HG02623 (cell line): ENCODE measurements at regions not wholly inside any gene's neighbourhood (a gene's known extent, or its start where the extent isn't known, plus 50 kb on each side); places are given as distances from the start of the nearest gene placed in this dataset.

ENCODE experiments used
- ATAC-seq: cut with Tn5 transposase; IDR thresholded peaks from one replicate; pipeline ENCODE4 v1.9.1; 2021; ENCODE audit warnings: moderate library complexity; ENCODE audit not compliant: unreplicated experiment

DNA sequence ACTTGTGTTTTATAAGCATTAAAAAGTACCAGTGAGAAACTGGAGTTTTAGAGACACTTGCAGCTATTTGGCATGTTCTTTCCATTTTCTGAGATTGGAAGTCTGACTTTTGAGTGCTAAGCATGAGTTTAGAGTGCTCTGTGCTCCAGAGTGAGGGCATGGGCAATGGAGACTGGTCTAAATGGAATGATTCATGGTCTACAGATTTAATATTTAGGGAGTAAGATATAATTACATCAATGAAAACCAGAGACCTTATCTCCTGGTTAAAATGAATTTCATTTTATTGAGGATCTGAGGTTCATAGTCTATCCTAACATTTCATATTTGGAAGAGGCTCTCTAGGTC is 135.9 kb upstream of the RPS23 start:
- no peak for ATAC-seq

- ATAC-seq: no peak
Measured at GRCh38 chr5:82413302-82414040, 135.3 kb upstream of the RPS23 start.

DNA sequence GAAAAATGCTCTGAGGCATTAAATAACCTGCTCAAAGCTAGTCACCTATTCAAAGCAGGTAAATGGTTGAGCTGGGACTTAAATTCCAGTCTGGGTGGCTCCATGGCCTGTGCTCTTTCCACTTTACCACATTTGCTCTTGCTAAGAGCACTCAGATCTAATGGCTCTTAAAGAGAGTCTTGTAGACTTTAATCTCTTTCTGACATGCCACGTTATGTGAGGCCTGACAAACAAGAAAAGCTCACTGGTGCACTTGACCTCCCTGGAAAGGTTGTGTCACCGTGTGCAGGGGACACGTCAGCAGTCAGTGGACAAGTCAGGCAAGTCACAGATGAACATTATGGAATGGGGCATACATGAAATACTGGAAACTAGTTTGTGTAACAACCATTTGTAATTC is 129.9 kb upstream of the RPS23 start:
- no peak for ATAC-seq

- no peak for ATAC-seq
Measured at GRCh38 chr5:82406205-82406773, 128.1 kb upstream of the RPS23 start.

DNA sequence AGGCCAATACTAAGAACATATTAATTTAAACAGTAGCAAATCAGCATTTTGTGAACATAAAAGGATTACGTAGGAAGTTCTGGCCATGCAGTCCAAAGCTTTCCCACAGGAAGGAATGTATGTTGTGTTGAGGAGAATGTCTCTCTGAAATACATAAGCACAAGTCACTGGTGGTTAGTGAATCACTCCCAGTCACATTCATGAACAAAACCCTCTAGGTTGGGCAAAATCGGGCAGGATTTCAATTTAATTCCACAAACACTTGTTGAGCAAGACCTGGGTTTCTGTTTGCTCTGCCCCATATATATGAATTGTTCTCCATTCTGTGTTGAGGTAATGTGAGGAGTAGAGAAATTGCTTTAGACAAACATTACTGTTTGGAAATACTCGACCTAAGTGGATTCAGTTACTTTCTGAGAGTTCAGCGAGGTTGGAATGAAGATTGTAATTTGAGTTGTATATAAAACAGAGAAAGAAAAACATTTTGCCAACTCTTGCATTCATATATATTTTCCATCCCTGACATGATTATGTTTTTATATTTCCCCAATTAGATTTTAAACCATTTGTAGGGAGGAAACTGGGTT is 127.6 kb upstream of the RPS23 start:
- ATAC-seq: no peak

DNA sequence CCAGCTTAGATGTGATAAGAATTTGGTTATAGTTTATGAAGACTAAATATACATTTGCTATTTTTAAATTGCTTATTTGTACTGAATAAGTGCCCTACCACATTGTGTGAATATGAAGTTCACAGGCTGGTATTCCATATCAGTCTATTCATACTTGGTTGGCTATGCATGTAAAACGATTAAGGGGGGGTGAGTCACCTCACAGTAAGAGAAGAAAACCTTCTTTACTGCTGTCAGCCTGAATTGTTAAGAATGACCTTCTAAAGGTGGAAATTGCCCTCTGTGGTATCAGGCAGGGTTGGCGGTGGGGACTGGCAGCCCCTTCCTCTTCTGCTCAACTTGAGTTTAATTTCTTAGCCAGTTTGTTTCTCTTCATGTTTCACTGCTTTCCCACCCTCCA is 127.0 kb upstream of the RPS23 start:
- ATAC-seq: no peak

DNA sequence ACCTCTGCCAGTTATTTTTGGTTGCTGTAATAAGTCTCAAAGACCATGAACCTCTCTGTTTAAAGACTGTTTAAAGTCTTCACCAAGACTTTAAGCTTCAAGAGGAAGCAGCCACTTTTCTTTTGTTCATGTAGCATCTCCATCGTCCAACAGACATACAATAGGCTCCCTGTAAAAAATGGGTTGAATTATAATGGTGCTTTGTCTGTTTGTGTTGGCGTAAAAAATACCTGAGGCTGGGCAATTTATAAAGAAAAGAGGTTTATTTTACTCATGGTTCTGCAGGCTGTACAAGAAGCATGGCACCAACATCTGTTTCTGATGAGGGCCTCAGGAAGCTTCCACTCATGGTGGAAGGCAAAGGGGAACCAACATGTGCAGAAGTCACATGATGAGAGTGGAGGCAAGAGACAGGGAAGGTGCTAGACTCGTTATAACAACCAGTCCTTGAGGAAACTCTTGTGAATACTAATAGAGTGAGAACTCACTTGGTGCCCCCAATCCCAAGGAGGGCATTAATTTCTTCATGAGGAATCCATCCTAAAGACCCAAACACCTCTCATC is 126.3 kb upstream of the RPS23 start:
- no peak for ATAC-seq

- no peak for ATAC-seq
Measured at GRCh38 chr5:82403724-82404123, 125.6 kb upstream of the RPS23 start.

GRCh38 chr5:82403026-82403425 is 124.9 kb upstream of the RPS23 start:
- no peak for ATAC-seq

- no peak for ATAC-seq
Measured at GRCh38 chr5:82399111-82399510, 121.0 kb upstream of the RPS23 start.

DNA sequence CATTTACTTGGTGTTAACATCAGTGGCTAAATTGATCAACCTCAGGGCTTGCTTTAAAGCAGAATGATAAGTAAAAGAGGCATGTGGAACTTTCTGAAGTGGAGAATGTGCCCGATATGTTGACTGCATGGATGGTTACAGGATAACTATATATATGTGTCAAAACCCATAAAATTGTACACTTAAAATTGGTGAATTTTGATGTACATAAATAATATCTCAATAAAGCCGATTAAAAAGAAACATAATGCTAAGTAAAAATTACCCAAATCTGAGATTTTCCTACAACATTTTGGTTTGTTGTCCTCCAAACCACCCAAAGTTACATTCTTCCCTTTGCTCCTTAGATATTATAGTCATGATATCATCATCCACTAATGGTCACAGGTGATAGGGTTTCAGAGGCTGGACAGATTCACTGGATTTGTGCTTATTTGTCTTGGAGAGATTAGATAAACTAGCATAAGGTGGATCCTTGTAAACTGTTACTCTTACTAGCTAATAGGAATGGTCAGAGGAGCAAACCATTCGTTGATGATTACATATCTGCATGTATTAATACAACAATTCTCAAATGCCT is 119.7 kb upstream of the RPS23 start:
- ATAC-seq: no peak

GRCh38 chr5:82396871-82397514 is 118.8 kb upstream of the RPS23 start:
- ATAC-seq: no peak

DNA sequence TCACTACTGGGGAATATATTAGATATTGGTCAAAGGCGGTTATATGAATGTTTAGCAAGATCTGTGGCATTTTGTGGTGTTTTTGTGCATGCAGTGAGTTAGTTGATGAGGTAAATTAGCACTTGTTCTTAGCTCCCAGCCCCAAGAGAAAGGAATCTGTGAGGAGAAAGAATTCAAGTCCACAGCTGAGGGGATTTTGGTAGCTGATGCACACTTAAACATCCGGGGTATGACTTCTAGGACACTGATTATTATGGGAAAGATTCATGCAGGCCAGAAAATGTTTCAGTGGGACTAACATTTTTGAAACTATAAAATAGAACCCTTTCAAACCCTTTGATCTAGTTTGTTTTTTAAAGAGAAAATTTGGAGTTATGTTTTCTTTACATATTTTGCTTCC is 118.2 kb upstream of the RPS23 start:
- ATAC-seq: no peak

DNA sequence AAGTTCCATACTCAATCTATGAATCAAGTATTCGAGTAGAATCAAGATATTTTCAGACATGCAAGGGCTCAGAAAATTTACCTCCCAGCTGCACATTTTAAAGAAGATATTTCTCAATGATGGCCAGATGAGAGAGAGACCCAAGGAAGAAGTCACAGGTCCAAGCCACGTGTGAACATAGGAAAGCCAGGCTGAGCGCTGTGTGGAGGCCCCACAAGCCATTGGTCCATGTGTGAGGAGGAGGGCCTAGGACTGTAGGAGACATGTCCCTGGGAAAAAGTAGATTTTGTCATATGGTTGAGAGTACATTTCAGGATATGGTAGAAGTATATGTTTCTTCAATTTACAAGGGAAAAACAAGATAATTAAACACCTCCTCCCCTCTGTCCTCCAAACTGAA is 115.8 kb upstream of the RPS23 start:
- no peak for ATAC-seq

DNA sequence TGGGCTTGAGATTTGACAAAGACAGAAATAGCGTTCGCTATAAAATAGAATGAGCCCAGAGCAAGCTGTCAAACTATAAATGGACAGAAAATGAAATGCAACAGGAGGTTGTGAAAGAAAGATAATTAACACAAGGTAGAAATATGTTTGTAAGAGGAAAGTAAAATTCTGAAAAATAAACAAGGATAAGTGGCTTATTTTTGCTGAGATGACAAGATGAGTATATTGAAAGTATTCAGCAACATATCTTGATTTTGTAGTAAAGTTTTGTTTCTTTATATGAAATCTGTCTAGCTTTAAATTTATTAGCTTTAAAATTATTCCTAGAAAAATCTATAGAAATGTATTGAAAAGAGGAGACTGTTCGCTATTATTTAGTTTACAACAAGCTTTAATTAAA is 111.9 kb upstream of the RPS23 start:
- no peak for ATAC-seq

- no peak for ATAC-seq
Measured at GRCh38 chr5:82389347-82389746, 111.2 kb upstream of the RPS23 start.

DNA sequence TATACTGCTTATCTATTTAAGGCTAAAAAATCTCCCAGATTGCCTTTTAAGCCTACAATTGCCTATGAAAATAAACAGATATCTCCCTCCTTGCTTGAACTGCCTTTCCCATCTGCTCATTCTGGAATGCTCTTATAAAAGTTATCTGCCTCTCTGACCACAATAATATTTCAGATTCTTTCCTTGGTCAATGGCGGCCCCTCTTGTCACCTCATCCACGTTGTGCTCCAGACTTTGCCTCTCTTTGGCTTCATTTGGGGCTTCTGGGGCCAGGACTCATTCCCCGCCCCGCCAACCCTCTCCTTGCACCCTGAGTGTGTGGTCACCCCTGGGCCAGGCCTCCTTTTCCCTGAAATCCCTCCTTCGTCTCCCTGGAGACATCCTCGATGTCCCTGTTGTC is 110.0 kb upstream of the RPS23 start:
- ATAC-seq: no peak

- no peak for ATAC-seq
Measured at GRCh38 chr5:82387819-82388166, 109.6 kb upstream of the RPS23 start.

DNA sequence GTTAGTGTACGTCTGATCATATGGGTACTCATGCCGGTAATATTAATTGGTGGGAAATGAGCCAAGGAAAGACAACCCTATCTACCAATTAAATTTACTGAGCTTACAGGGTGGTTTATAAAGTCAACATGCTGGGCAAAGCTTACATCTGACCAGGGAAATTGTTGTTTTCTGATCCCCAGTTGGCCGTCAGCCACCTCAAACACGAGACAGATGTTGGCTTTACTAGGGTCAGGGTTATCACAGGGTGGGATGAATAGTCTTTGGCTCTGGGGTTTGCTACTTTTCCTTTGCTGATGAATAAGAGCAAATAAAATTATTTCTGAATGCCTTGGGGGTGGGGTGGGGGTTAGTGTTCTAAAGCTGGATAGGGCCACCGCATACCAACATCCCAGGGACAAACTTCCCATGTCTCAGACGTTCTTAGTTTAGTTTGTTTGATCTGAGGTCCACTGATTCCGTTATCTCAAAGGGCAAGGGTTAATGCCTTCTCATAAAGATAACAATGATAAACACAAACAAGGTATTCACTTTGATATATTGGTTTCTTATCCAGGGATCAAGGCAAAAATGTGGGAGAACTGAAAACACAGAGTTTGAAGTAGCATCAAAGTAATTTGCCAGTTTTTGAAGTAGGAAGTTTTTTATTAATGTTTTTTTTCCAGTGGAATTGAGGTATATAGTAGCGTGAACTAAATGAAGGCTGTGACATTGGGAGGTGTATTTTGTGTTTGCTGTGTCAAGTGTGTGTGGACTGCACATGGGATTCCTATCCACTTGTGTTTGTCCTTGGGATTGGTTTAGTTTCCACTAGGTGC is 109.1 kb upstream of the RPS23 start:
- ATAC-seq: no peak

- ATAC-seq: no peak
Measured at GRCh38 chr5:82386576-82386975, 108.4 kb upstream of the RPS23 start.
